ENCODE measurements at regions not wholly inside any gene's neighbourhood (a gene's known extent, or its start where the extent isn't known, plus 50 kb on each side); places are given as distances from the start of the nearest gene placed in this dataset.

DNA sequence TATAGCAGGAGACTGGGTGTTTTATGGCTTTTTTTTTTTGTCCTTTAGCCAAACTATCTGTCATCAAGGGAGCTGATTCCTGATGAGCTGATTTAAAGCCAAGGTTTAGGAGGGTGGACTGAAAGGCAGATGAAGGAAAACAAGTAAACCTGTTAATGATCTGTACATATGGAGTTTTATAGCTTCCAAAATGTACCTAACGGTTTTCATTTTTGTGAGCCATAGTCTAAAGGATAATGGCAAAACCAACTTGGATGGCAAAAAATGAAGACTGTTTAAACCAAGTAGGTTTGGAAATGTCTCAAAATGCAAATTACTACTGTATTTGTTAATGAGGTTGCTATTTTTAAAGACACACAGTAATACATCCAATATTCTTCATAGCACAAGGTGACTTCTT, 281.5 kb downstream of the YTHDC2 start:
- no peak for TF ChIP-seq POLR2AphosphoS5 (IDR thresholded peaks at IDR 0.05; ENCODE audit: low read depth, low read length)
- H3K9ac ChIP-seq (ENCODE audit: low read length) = no peak overlapping the region
- no peaks in the 10 kb centered on the region for H3K9me3 ChIP-seq (ENCODE audit: control insufficient read depth in 1 of 2, insufficient read depth in 1 of 2, low read depth in 1 of 2, low read length in 2 of 2)
- ChIA-PET POLR2A (no interaction called here), RAD21 (ENCODE audit: low non-redundant PET in 1 of 2, low total read pairs in 2 of 2, uncharacterized antibody in 2 of 2, unreplicated experiment in 2 of 2) (no interaction called here), CTCF (no interaction called here)
- intact Hi-C loops (cut with micrococcal nuclease) = no loop called here
- H4K20me1 ChIP-seq (ENCODE audit: insufficient read depth) = no peaks in the 10 kb centered on the region
- H3K36me3 ChIP-seq (ENCODE audit: control insufficient read depth in 1 of 2, insufficient read depth in 2 of 2, low read length in 2 of 2) = no peaks in the 10 kb centered on the region
- ATAC-seq = no peak
- H3K79me2 ChIP-seq (ENCODE audit: insufficient read depth, low read length) = no peaks in the 10 kb centered on the region
- no TSS peak for BruUV-seq (replicated peaks)
- no peak overlapping the region for H3K4me3 ChIP-seq (replicated peaks in 1 of 2; ENCODE audit: low read depth in 1 of 2, low read length in 2 of 2)
- H3K27me3 ChIP-seq (ENCODE audit: insufficient read depth, low read length) = peaks cover 25% of the 10 kb centered on the region
- H3K4me1 ChIP-seq (ENCODE audit: control insufficient read depth in 1 of 2, insufficient read depth in 2 of 2, low read length in 2 of 2) = no peaks in the 10 kb centered on the region
- no peak overlapping the region for H3K4me2 ChIP-seq (ENCODE audit: low read length)
- no peak for DNase-seq (ENCODE audit: low read depth, low spot score)
- H2AFZ ChIP-seq (ENCODE audit: low read depth, low read length, poor library complexity, severe bottlenecking) = no peak overlapping the region
- no peaks in the 10 kb centered on the region for H3K9me2 ChIP-seq (ENCODE audit: insufficient read depth)
- no peak overlapping the region for H3K27ac ChIP-seq (ENCODE audit: low read depth, low read length)

DNA sequence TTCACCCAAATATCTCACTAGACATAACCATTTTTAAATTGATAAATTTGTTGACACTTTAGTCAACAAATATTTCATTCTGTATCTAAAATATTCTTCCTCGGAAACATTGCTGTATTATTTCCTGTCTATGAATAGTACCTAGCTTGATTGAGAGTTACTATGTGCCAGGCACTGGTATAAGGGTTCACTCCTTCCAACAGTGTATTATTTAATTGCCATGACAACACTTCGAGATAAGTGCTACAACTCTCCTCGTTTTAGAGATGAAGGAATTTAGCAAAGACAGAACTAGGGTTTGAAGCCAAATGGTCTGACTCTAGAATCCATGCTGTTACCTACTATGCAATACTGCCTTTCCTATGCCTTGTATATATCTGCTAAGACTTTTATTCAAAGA, 287.2 kb downstream of the YTHDC2 start:
- no peaks in the 10 kb centered on the region for H3K9me3 ChIP-seq (ENCODE audit: control insufficient read depth in 1 of 2, insufficient read depth in 1 of 2, low read depth in 1 of 2, low read length in 2 of 2)
- BruUV-seq (replicated peaks) = no TSS peak
- H3K4me2 ChIP-seq (ENCODE audit: low read length) = no peak overlapping the region
- ChIA-PET RAD21 (ENCODE audit: low non-redundant PET in 1 of 2, low total read pairs in 2 of 2, uncharacterized antibody in 2 of 2, unreplicated experiment in 2 of 2) (no interaction called here), CTCF (no interaction called here), POLR2A (no interaction called here)
- no peak overlapping the region for H2AFZ ChIP-seq (ENCODE audit: low read depth, low read length, poor library complexity, severe bottlenecking)
- H4K20me1 ChIP-seq (ENCODE audit: insufficient read depth) = no peaks in the 10 kb centered on the region
- intact Hi-C loops (cut with micrococcal nuclease) = no loop called here
- H3K79me2 ChIP-seq (ENCODE audit: insufficient read depth, low read length) = no peaks in the 10 kb centered on the region
- ATAC-seq = no peak
- DNase-seq (ENCODE audit: low read depth, low spot score) = no peak
- peaks cover 19% of the 10 kb centered on the region for H3K27me3 ChIP-seq (ENCODE audit: insufficient read depth, low read length)
- no peak overlapping the region for H3K27ac ChIP-seq (ENCODE audit: low read depth, low read length)
- no peaks in the 10 kb centered on the region for H3K9me2 ChIP-seq (ENCODE audit: insufficient read depth)
- no peaks in the 10 kb centered on the region for H3K36me3 ChIP-seq (ENCODE audit: control insufficient read depth in 1 of 2, insufficient read depth in 2 of 2, low read length in 2 of 2)
- H3K9ac ChIP-seq (ENCODE audit: low read length) = no peak overlapping the region
- H3K4me1 ChIP-seq (ENCODE audit: control insufficient read depth in 1 of 2, insufficient read depth in 2 of 2, low read length in 2 of 2) = no peaks in the 10 kb centered on the region
- TF ChIP-seq, protein P1, sequence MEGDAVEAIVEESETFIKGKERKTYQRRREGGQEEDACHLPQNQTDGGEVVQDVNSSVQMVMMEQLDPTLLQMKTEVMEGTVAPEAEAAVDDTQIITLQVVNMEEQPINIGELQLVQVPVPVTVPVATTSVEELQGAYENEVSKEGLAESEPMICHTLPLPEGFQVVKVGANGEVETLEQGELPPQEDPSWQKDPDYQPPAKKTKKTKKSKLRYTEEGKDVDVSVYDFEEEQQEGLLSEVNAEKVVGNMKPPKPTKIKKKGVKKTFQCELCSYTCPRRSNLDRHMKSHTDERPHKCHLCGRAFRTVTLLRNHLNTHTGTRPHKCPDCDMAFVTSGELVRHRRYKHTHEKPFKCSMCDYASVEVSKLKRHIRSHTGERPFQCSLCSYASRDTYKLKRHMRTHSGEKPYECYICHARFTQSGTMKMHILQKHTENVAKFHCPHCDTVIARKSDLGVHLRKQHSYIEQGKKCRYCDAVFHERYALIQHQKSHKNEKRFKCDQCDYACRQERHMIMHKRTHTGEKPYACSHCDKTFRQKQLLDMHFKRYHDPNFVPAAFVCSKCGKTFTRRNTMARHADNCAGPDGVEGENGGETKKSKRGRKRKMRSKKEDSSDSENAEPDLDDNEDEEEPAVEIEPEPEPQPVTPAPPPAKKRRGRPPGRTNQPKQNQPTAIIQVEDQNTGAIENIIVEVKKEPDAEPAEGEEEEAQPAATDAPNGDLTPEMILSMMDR (IDR thresholded peaks at IDR 0.05 in 2 of 3, conservative IDR thresholded peaks at IDR 0.05 in 1 of 3; ENCODE audit: borderline replicate concordance in 1 of 3, insufficient read depth in 1 of 3, low read depth in 2 of 3, low read length in 2 of 3) = no peak
- TF ChIP-seq YY1 (IDR thresholded peaks at IDR 0.05; ENCODE audit: extremely low read depth, insufficient replicate concordance, low read depth, low read length) (no peak), ELF1 (IDR thresholded peaks at IDR 0.05; ENCODE audit: borderline replicate concordance, low read depth) (no peak), EZH2 (IDR thresholded peaks at IDR 0.05) (no peak), TCF7L2 (IDR thresholded peaks at IDR 0.05; ENCODE audit: borderline replicate concordance, extremely low read depth, insufficient read depth, insufficient read length) (no peak), SP1 (IDR thresholded peaks at IDR 0.05; ENCODE audit: low read depth) (no peak), CBX3 (IDR thresholded peaks at IDR 0.05; ENCODE audit: low read depth) (no peak)
- TF ChIP-seq, protein P2, sequence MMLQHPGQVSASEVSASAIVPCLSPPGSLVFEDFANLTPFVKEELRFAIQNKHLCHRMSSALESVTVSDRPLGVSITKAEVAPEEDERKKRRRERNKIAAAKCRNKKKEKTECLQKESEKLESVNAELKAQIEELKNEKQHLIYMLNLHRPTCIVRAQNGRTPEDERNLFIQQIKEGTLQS (IDR thresholded peaks at IDR 0.05) = no peak
- TF ChIP-seq, protein P3, sequence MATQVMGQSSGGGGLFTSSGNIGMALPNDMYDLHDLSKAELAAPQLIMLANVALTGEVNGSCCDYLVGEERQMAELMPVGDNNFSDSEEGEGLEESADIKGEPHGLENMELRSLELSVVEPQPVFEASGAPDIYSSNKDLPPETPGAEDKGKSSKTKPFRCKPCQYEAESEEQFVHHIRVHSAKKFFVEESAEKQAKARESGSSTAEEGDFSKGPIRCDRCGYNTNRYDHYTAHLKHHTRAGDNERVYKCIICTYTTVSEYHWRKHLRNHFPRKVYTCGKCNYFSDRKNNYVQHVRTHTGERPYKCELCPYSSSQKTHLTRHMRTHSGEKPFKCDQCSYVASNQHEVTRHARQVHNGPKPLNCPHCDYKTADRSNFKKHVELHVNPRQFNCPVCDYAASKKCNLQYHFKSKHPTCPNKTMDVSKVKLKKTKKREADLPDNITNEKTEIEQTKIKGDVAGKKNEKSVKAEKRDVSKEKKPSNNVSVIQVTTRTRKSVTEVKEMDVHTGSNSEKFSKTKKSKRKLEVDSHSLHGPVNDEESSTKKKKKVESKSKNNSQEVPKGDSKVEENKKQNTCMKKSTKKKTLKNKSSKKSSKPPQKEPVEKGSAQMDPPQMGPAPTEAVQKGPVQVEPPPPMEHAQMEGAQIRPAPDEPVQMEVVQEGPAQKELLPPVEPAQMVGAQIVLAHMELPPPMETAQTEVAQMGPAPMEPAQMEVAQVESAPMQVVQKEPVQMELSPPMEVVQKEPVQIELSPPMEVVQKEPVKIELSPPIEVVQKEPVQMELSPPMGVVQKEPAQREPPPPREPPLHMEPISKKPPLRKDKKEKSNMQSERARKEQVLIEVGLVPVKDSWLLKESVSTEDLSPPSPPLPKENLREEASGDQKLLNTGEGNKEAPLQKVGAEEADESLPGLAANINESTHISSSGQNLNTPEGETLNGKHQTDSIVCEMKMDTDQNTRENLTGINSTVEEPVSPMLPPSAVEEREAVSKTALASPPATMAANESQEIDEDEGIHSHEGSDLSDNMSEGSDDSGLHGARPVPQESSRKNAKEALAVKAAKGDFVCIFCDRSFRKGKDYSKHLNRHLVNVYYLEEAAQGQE (IDR thresholded peaks at IDR 0.05; ENCODE audit: low read depth) = no peak
- TF ChIP-seq, protein P4, sequence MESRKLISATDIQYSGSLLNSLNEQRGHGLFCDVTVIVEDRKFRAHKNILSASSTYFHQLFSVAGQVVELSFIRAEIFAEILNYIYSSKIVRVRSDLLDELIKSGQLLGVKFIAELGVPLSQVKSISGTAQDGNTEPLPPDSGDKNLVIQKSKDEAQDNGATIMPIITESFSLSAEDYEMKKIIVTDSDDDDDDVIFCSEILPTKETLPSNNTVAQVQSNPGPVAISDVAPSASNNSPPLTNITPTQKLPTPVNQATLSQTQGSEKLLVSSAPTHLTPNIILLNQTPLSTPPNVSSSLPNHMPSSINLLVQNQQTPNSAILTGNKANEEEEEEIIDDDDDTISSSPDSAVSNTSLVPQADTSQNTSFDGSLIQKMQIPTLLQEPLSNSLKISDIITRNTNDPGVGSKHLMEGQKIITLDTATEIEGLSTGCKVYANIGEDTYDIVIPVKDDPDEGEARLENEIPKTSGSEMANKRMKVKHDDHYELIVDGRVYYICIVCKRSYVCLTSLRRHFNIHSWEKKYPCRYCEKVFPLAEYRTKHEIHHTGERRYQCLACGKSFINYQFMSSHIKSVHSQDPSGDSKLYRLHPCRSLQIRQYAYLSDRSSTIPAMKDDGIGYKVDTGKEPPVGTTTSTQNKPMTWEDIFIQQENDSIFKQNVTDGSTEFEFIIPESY (IDR thresholded peaks at IDR 0.05; ENCODE audit: extremely low read depth, insufficient replicate concordance, low read length) = no peak
- no peak overlapping the region for H3K4me3 ChIP-seq (replicated peaks in 1 of 2; ENCODE audit: low read depth in 1 of 2, low read length in 2 of 2)
